IPS-NIHi7 (cell line): ENCODE measurements at regions not wholly inside any gene's neighbourhood (a gene's known extent, or its start where the extent isn't known, plus 50 kb on each side); places are given as distances from the start of the nearest gene placed in this dataset.

ENCODE experiments used
- DNase-seq: peaks from one replicate; pipeline ENCODE4 v3.0.0; 2012; ENCODE audit warnings: mixed read lengths; ENCODE audit errors: extremely low spot score

DNA sequence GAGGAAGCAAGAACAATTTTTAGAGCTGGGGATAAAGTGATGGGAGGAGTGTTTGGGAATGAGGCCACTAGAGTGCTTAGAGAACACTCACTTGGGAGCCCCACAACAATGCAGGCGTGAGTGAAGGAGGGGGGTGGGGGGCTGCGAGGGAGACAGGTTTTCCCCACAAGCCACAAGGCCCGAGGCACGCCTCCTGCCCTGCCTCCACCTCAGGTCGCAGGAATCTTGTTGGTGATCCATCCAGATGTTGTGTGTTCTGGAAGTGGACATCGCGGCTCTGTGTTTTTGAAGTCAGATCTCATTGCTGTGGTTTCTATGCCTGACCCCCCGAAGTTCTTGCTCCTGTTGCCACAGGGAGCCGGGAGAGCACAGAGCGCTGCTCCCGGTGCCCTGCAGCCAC, 178.0 kb upstream of the BMPER start:
- DNase-seq, result no peak

GRCh38 chr7:33728873-33729551, 176.3 kb upstream of the BMPER start:
- no peak for DNase-seq

DNA sequence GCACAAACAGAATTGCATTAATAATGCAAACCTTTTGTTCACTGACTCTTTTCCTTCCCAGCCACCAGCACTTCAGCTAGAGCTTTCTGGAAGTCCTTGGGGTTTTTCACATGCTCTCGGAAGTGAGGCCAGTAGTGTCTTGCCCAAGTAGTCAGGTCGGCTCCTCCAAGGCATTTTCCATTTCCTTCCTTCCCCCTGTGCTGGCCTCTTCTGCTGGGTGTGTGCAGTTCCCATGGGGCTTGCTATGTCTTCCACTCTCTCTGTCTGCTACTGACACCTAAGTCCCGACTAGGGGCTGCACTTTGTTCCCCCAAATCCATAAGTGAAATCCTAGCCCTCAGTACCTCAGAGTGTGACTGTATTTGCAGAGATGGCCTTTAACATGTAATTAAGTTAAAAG, 175.6 kb upstream of the BMPER start:
- DNase-seq, result no peak

GRCh38 chr7:33730958-33731357, 174.4 kb upstream of the BMPER start:
- DNase-seq, result no peak

GRCh38 chr7:33731912-33732311, 173.4 kb upstream of the BMPER start:
- no peak for DNase-seq

- no peak for DNase-seq
Observed at GRCh38 chr7:33732462-33732861, 172.9 kb upstream of the BMPER start.

- DNase-seq, result no peak
Observed at GRCh38 chr7:33733870-33734650, 171.3 kb upstream of the BMPER start.

- no peak for DNase-seq
Observed at GRCh38 chr7:33735403-33735802, 169.9 kb upstream of the BMPER start.

DNA sequence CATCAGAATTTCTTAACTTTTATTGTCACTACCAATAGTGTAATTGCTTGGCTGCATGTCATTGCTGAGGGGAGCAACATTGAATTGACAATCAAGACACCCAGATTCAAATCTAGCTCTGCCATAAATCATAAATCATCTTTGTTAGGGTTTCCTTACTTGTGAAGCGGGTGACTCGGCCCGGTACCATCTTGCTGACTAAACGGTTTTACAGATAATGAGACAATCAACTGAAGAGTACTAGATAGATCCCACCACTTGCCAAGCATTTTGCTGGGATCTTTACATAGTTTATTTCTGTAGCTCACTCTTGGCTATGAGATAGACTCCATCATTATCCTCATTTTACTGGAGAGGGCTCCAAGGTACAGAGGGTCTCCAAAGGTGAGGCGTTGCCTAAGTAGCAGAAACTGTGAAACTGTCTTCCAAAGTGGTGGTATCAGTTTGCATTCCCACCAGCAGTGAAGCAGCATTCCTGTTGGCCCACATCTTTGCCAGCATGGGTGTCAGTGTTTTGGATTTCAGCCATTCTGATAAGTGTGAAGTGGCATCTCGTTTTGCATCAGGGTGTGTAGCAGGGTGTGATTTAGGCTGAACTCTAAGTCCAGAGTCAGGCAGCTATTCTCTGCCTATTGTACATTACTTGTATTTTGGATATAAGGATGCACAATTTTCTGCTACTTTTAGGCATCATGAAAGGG, 168.7 kb upstream of the BMPER start:
- DNase-seq, result no peak

DNA sequence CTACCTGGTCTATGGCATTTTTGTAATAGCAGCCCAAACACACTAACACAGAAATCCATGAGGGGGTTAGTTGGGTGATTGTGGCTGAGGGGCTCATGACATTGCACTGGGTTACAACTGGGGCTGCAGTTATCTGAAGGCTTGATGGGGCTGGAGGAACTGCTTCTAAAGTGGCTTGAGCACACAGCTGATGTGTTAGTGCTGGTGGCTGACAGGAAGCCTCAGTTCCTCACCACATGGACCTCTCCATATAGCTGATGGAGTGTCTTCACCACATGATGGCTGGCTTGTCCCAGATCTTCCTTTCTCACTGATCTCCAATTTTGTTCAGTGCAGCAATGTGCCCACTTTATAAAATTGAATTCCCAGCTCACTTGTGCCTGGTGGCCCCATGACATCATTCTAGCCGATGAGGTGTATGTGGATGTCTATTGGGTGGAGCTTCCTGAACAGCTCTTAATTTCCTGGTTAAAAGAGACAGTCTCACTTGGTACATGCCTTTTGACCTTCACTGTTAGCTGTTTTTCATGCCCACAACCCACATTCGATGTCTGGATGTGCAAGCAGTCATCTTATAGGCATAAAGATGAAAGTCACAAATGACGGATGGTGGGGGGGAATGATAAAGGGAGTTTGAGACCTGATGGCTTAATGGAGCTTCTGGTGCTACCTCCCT, 166.9 kb upstream of the BMPER start:
- no peak for DNase-seq

DNA sequence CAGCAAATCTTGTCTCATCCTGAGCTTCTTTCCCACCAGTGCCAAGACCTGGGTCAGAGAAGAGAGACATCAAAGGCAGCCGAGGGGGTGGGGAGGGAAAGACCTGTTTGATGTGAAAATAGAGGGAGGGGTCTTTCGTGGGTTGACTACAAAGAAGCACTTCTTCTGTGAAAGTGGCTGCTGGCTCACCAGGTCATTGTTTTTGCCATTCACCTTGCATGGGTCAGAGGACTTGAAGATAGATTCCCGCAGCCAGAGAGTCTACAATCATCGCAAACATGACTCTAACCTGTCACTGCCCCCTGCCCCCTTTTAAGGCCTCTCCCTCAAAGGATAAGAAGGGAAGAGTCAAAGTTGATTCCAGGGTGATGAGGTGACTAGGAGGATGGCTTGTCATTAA, 166.1 kb upstream of the BMPER start:
- no peak for DNase-seq

DNA sequence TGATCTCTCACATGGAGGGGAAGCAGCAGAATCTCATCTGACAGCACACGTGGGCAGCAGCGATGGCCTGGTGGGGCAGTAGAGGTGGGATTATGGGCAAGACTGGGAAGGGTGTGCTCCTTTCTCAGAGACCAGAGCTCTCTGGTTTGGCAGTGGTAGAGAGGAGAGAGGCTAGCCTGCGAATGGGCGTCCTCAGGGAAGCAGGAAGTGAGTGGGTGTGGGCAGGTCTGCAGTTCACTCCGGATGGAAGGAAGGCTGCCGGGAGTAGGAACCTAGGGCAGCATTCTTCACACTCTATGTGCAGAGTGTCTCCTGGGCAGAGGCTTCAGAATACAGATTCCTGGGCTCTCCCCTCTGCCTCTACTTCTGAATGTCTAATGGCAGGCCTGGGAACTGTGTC, 162.8 kb upstream of the BMPER start:
- DNase-seq, result no peak

- DNase-seq, result no peak
Observed at GRCh38 chr7:33742999-33743587, 162.2 kb upstream of the BMPER start.

GRCh38 chr7:33743594-33743993, 161.7 kb upstream of the BMPER start:
- DNase-seq, result no peak

DNA sequence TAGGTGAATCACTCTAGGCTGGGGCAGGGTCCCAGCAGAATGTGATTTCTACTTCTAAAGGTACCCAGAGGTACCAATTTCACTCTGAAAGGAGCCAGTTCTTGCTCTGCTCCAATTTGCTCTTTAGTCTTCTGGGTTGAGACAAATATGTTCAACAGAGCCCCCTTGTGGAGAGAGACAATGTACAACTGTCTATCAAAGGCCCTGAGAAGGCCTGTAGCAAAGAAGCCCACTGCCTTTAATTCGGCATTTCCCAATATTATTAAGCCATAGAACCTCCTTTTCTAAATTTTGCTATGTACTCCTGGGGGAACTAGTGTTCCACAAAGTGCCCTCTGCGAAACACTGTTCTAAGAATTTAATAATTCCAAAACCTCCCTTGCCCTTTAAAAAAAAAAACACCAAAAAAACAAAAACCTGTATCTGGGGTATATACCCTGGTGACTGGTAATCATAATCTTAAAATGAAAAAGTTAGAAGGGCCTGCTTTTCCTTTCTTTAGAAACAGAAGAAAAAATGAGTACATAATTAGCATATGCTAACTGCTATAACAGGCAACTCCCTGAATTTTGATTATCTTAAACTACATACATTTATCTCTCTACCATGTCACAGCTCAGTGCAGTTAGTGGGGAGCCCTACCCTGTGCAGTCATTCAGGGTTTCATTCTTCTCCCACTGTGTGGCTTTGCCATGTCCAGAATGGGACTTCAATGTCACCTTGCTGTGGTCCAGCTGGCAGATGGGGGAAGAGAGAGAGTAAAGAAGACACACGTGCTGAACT, 160.9 kb upstream of the BMPER start:
- peak; percentile 61 for DNase-seq

- DNase-seq, result no peak
Observed at GRCh38 chr7:33745934-33746333, 159.4 kb upstream of the BMPER start.

- DNase-seq, result no peak
Observed at GRCh38 chr7:33748793-33749192, 156.5 kb upstream of the BMPER start.

DNA sequence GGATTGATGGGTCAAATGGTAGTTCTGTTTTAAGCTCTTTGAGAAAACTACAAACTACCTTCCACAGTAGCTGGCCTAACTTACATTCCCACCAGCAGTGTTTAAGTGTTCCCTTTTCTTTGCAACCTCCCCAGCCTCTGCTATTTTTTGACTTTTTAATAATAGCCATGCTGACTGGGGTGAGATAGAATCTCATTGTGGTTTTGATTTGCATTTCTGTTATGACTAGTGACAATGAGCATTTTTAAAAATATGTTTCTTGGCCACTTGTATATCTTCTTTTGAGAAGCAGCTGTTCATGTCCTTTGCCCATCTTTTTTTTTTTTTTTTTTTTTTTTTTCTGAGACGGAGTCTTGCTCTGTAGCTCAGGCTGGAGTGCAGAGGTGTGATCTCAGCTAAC, 155.2 kb upstream of the BMPER start:
- no peak for DNase-seq

DNA sequence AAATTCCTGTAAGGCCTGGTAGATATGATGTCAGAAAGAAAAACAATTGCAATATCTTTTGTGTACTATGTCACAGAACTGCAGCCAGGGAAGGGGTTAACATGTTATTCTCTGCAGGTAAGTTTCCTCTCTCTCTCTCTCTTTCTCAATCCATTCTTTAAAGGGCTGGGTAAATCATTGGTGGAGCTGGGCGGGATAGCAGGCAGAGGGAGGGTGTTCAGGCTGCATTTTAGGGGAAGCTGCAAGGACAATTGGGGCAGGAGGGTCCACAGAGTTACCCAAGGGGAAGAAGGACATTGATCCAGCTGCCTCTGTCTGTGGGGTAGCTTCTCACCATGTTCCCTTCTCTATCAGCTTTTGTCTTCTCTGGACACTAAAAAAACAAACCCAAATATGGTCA, 153.9 kb upstream of the BMPER start:
- no peak for DNase-seq

DNA sequence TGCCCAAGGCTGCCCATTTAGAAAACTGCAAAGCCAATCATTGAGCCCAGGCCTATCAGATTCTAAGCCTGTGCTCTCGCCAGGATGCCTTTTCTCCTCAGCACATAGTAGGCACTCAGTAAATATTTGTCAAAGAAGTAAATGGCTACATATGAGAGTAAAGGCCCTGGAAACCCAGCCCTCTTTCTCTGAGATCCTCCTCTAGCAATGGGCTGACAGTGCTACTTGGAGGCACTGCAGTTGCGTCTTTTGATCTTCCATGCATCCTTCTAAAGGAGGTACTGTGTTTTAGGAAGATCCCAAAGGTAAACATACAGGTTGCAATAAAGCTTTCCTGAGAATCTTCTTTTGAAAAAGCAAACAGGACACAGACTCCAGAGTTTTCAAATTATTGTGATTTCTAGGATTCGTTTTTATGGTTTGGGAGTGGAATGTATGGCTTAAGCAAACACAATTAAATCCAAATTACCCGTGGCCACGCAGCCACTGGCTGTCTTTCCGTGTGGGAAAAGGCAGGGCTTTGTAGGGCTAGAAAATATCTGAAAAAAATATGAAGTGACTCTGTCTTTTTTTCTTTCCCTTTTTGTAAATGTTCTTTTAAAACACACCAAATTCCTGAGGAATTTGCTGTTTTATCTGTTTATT, 151.3 kb upstream of the BMPER start:
- DNase-seq, result no peak
